Smooth muscle cell (in vitro differentiated cells): ENCODE measurements at regions not wholly inside any gene's neighbourhood (a gene's known extent, or its start where the extent isn't known, plus 50 kb on each side); places are given as distances from the start of the nearest gene placed in this dataset.
"Not testable (repeated sequence)": the region's sequence is repeated elsewhere in the genome, so short reads cannot be mapped to it uniquely, and the experiment has no call there.

Experiments
- DNase-seq: peaks from one replicate; lab custom pipeline; 2025; ENCODE audit not compliant: unreplicated experiment; lab: John Stamatoyannopoulos, UW
- H2AFZ ChIP-seq: fragments of 200-600 bp; sonication (generic); 2 replicates; pipeline ENCODE4 v1.6.0; 2016; ENCODE audit warnings: antibody characterized with exemption, low read depth, mild to moderate bottlenecking
- H3F3A ChIP-seq: fragments of 200-600 bp; sonication (generic); 2 replicates; pipeline ENCODE4 v1.6.0; 2017; ENCODE audit warnings: antibody characterized with exemption, low read depth
- H3K27ac ChIP-seq: fragments of 200-600 bp; sonication (generic); 2 replicates; pipeline ENCODE4 v1.5.1; 2016; ENCODE audit warnings: low read depth, mild to moderate bottlenecking
- H3K27me3 ChIP-seq: fragments of 200-600 bp; sonication (generic); 2 replicates; pipeline ENCODE4 v1.6.1; 2016; ENCODE audit warnings: low read depth, mild to moderate bottlenecking
- H3K36me3 ChIP-seq: fragments of 200-600 bp; sonication (generic); 2 replicates; pipeline ENCODE4 v1.5.1; 2016; ENCODE audit warnings: low read depth
- H3K4me1 ChIP-seq: fragments of 200-600 bp; sonication (generic); 2 replicates; pipeline ENCODE4 v1.5.1; 2016; ENCODE audit warnings: low read depth
- H3K4me2 ChIP-seq: fragments of 200-600 bp; sonication (generic); 2 replicates; pipeline ENCODE4 v1.6.0; 2016; ENCODE audit warnings: mild to moderate bottlenecking
- H3K4me3 ChIP-seq: fragments of 200-600 bp; sonication (generic); 2 replicates; pipeline ENCODE4 v1.5.1; 2016; ENCODE audit warnings: mild to moderate bottlenecking
- H3K79me2 ChIP-seq: fragments of 200-600 bp; sonication (generic); 2 replicates; pipeline ENCODE4 v1.6.0; 2016; ENCODE audit warnings: low read depth, mild to moderate bottlenecking
- H3K9ac ChIP-seq: fragments of 200-600 bp; sonication (generic); 2 replicates; pipeline ENCODE4 v1.6.0; 2016; ENCODE audit warnings: low read depth
- H3K9me3 ChIP-seq: fragments of 200-600 bp; sonication (generic); replicated peaks from 2 replicates; pipeline ENCODE4 v1.5.1; 2016; ENCODE audit warnings: low read depth
- H4K20me1 ChIP-seq: fragments of 200-600 bp; sonication (generic); 2 replicates; pipeline ENCODE4 v1.6.0; 2016; ENCODE audit warnings: low read depth
- CTCF ChIP-seq: fragments of 200-600 bp; sonication (generic); IDR thresholded peaks from 2 replicates; pipeline ENCODE4 v1.5.1; 2017; ENCODE audit warnings: borderline replicate concordance, mild to moderate bottlenecking, antibody characterized with exemption; ENCODE audit not compliant: insufficient read depth, poor library complexity, severe bottlenecking
- WGBS: methylation state at CpG from one replicate; pipeline ENCODE4 v1.1.7; 2016; ENCODE audit warnings: low lambda C conversion rate; 5-methylcytosine and 5-hydroxymethylcytosine counted together

- no peaks in the 10 kb centered on the region for H3K9me3 ChIP-seq
- DNase-seq: no peak
- no peaks in the 10 kb centered on the region for H3K4me1 ChIP-seq
- H3F3A ChIP-seq: no peaks in the 10 kb centered on the region
- no peak overlapping the region for H3K27ac ChIP-seq
- 91% methylated on average over 3 of the region's 5 CpGs for WGBS
- no peaks in the 10 kb centered on the region for H3K36me3 ChIP-seq
- no peak overlapping the region for H2AFZ ChIP-seq
- H4K20me1 ChIP-seq: no peaks in the 10 kb centered on the region
- no peak overlapping the region for H3K4me2 ChIP-seq
- no peak overlapping the region for H3K4me3 ChIP-seq
- no peak for TF ChIP-seq CTCF
- no peaks in the 10 kb centered on the region for H3K27me3 ChIP-seq
- no peak overlapping the region for H3K9ac ChIP-seq
- no peaks in the 10 kb centered on the region for H3K79me2 ChIP-seq
Measured at GRCh38 chr5:72702881-72703434, 113.5 kb upstream of the TNPO1 start.

- not testable (repeated sequence) for H2AFZ ChIP-seq, DNase-seq, H3K9ac ChIP-seq, H3K4me3 ChIP-seq, H3K36me3 ChIP-seq, H4K20me1 ChIP-seq, H3K79me2 ChIP-seq, H3K4me2 ChIP-seq, H3K9me3 ChIP-seq, H3K27me3 ChIP-seq, H3F3A ChIP-seq, H3K27ac ChIP-seq, H3K4me1 ChIP-seq
Measured at GRCh38 chr5:72702105-72702504, 114.4 kb upstream of the TNPO1 start.

GRCh38 chr5:72698481-72698880 lies 118.0 kb upstream of the TNPO1 start:
- H3K9me3 ChIP-seq: no peaks in the 10 kb centered on the region
- no peaks in the 10 kb centered on the region for H3K27me3 ChIP-seq
- H3K79me2 ChIP-seq: no peaks in the 10 kb centered on the region
- H3K36me3 ChIP-seq: no peaks in the 10 kb centered on the region
- 77% methylated on average over 4 of the region's 4 CpGs for WGBS
- DNase-seq: no peak
- no peak overlapping the region for H3K4me2 ChIP-seq
- H2AFZ ChIP-seq: no peak overlapping the region
- H4K20me1 ChIP-seq: no peaks in the 10 kb centered on the region
- H3K4me3 ChIP-seq: no peak overlapping the region
- no peaks in the 10 kb centered on the region for H3K4me1 ChIP-seq
- no peak for TF ChIP-seq CTCF
- no peaks in the 10 kb centered on the region for H3F3A ChIP-seq
- no peak overlapping the region for H3K27ac ChIP-seq
- no peak overlapping the region for H3K9ac ChIP-seq

- no peak overlapping the region for H3K9ac ChIP-seq
Measured at GRCh38 chr5:72697622-72698021, 118.8 kb upstream of the TNPO1 start.

More at GRCh38 chr5:72697622-72698021, 118.8 kb upstream of the TNPO1 start:
- Histone ChIP-seq H3K4me3 (no peak overlapping the region), H2AFZ (no peak overlapping the region), H3K79me2 (no peaks in the 10 kb centered on the region), H3K27ac (no peak overlapping the region), H4K20me1 (no peaks in the 10 kb centered on the region), H3K36me3 (no peaks in the 10 kb centered on the region), H3K4me2 (no peak overlapping the region), H3K9me3 (no peaks in the 10 kb centered on the region), H3F3A (no peaks in the 10 kb centered on the region), H3K4me1 (no peaks in the 10 kb centered on the region), H3K27me3 (no peaks in the 10 kb centered on the region)
- TF ChIP-seq CTCF: no peak
- 100% methylated on average over 2 of the region's 2 CpGs for WGBS
- DNase-seq: no peak
